SK-N-SH (cell line): ENCODE measurements at regions not wholly inside any gene's neighbourhood (a gene's known extent, or its start where the extent isn't known, plus 50 kb on each side); places are given as distances from the start of the nearest gene placed in this dataset.

Experiments used
- EP300 ChIP-seq, 2 experiments: IDR thresholded peaks; 2 replicates each; pipeline versions ENCODE4 v1.4.0 to v1.6.1; 2012; ENCODE audit warnings: borderline replicate concordance in 1 of 2, low read depth in 1 of 2, low read length in 1 of 2
- TF ChIP-seq, protein P1 (sequence below): fragments of 200-600 bp; sonication (generic); IDR thresholded peaks from 2 replicates; pipeline ENCODE4 v1.6.1; 2017; ENCODE audit warnings: antibody characterized with exemption, mild to moderate bottlenecking, moderate library complexity
- TF ChIP-seq, protein P2 (sequence below): IDR thresholded peaks from 2 replicates; pipeline ENCODE4 v1.4.0; 2012; ENCODE audit warnings: low read depth

DNA sequence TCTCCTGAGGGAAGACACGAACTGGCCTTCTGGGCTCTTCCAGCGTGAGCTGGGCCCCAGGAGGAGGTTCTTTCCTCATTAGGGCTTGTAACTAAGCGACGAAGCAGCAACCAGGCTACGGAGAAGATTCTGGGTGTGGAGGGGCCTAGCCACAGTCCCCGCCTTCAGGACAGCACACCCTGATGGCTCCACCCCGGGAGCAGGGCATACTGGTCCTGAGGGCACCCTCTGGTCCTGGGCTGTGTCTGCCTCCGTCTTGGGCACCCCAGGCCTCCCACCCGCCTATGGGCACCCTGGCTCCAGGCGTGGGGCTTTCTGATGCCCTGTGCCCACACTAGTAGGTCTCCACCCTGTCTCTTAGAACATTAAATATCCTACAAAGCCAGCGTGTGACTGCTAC is 136.4 kb downstream of the OLFM1 start:
- TF ChIP-seq, protein P1, sequence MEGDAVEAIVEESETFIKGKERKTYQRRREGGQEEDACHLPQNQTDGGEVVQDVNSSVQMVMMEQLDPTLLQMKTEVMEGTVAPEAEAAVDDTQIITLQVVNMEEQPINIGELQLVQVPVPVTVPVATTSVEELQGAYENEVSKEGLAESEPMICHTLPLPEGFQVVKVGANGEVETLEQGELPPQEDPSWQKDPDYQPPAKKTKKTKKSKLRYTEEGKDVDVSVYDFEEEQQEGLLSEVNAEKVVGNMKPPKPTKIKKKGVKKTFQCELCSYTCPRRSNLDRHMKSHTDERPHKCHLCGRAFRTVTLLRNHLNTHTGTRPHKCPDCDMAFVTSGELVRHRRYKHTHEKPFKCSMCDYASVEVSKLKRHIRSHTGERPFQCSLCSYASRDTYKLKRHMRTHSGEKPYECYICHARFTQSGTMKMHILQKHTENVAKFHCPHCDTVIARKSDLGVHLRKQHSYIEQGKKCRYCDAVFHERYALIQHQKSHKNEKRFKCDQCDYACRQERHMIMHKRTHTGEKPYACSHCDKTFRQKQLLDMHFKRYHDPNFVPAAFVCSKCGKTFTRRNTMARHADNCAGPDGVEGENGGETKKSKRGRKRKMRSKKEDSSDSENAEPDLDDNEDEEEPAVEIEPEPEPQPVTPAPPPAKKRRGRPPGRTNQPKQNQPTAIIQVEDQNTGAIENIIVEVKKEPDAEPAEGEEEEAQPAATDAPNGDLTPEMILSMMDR: no peak
- TF ChIP-seq, protein P2, sequence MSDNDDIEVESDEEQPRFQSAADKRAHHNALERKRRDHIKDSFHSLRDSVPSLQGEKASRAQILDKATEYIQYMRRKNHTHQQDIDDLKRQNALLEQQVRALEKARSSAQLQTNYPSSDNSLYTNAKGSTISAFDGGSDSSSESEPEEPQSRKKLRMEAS: no peak
- TF ChIP-seq EP300 (IDR thresholded peaks at IDR 0.05; ENCODE audit: borderline replicate concordance in 1 of 2, low read depth in 1 of 2, low read length in 1 of 2): no peak
